Stimulated activated CD8-positive, alpha-beta memory T cell treated with anti-CD3 and anti-CD28 coated beads, Interleukin-4, amount 100 ng/mL, for 4 hours (primary cell): ENCODE measurements at regions not wholly inside any gene's neighbourhood (a gene's known extent, or its start where the extent isn't known, plus 50 kb on each side); places are given as distances from the start of the nearest gene placed in this dataset.
"Not testable (repeated sequence)": the region's sequence is repeated elsewhere in the genome, so short reads cannot be mapped to it uniquely, and the experiment has no call there.

Experiments
- DNase-seq, 2 donors: peaks; one replicate each; pipeline ENCODE4 v3.0.0-alpha.2; 2020; ENCODE audit warnings: low read depth in 2 of 2, low spot score in 1 of 2

- DNase-seq = not testable (repeated sequence)
Measured at GRCh38 chr9:65566018-65566417, 109.7 kb upstream of the ZNG1E start.

GRCh38 chr9:65519018-65519417 is 156.7 kb upstream of the ZNG1E start:
- not testable (repeated sequence) for DNase-seq

- DNase-seq = not testable (repeated sequence)
Measured at GRCh38 chr9:65514465-65514864, 161.3 kb upstream of the ZNG1E start.

GRCh38 chr9:65507897-65508296 is 167.8 kb upstream of the ZNG1E start:
- DNase-seq = not testable (repeated sequence)

GRCh38 chr9:65504686-65505085 is 171.0 kb upstream of the ZNG1E start:
- DNase-seq = not testable (repeated sequence)

GRCh38 chr9:65503696-65504095 is 172.0 kb upstream of the ZNG1E start:
- DNase-seq = not testable (repeated sequence)

- DNase-seq = not testable (repeated sequence)
Measured at GRCh38 chr9:65482890-65483289, 192.8 kb upstream of the ZNG1E start.

- not testable (repeated sequence) for DNase-seq
Measured at GRCh38 chr9:65481291-65481690, 194.4 kb upstream of the ZNG1E start.

GRCh38 chr9:65474891-65475290 is 189.9 kb upstream of the FOXD4L5 start:
- DNase-seq = not testable (repeated sequence)

- not testable (repeated sequence) for DNase-seq
Measured at GRCh38 chr9:65473059-65473822, 188.2 kb upstream of the FOXD4L5 start.

- DNase-seq = not testable (repeated sequence)
Measured at GRCh38 chr9:65471106-65471505, 186.1 kb upstream of the FOXD4L5 start.

- not testable (repeated sequence) for DNase-seq
Measured at GRCh38 chr9:65466911-65467734, 182.1 kb upstream of the FOXD4L5 start.

GRCh38 chr9:65465246-65465895 is 180.4 kb upstream of the FOXD4L5 start:
- not testable (repeated sequence) for DNase-seq

- not testable (repeated sequence) for DNase-seq
Measured at GRCh38 chr9:65462476-65462875, 177.5 kb upstream of the FOXD4L5 start.

- no peak for DNase-seq
Measured at GRCh38 chr9:65459756-65460320, 174.8 kb upstream of the FOXD4L5 start.

- DNase-seq = no peak
Measured at GRCh38 chr9:65458992-65459391, 174.0 kb upstream of the FOXD4L5 start.

- no peak for DNase-seq
Measured at GRCh38 chr9:65458465-65458864, 173.5 kb upstream of the FOXD4L5 start.

- DNase-seq = not testable (repeated sequence)
Measured at GRCh38 chr9:65456991-65457390, 172.0 kb upstream of the FOXD4L5 start.

GRCh38 chr9:65455751-65456647 is 171.0 kb upstream of the FOXD4L5 start:
- DNase-seq = not testable (repeated sequence)

GRCh38 chr9:65455136-65455535 is 170.1 kb upstream of the FOXD4L5 start:
- not testable (repeated sequence) for DNase-seq
